ENCODE measurements at regions not wholly inside any gene's neighbourhood (a gene's known extent, or its start where the extent isn't known, plus 50 kb on each side); places are given as distances from the start of the nearest gene placed in this dataset.

- no peak for TF ChIP-seq CTCF (conservative IDR thresholded peaks at IDR 0.05; ENCODE audit: low read depth, low read length)
- TF ChIP-seq EZH2 (IDR thresholded peaks at IDR 0.05; ENCODE audit: borderline replicate concordance, low read depth, low read length, poor library complexity, severe bottlenecking), result no peak
Observed at GRCh38 chr4:181676546-181676945, 566.7 kb upstream of the TENM3 start.
